Naive B cell (primary cell): ENCODE measurements at regions not wholly inside any gene's neighbourhood (a gene's known extent, or its start where the extent isn't known, plus 50 kb on each side); places are given as distances from the start of the nearest gene placed in this dataset.
"Not testable (repeated sequence)": the region's sequence is repeated elsewhere in the genome, so short reads cannot be mapped to it uniquely, and the experiment has no call there.

Experiments
- ATAC-seq, 2 donors: fragments of 150-1000 bp; cut with Tn5 transposase; 2 replicates each; pipeline ENCODE4 v1.10.0; 2021; ENCODE audit warnings: low read depth in 2 of 2, mild to moderate bottlenecking in 2 of 2, moderate library complexity in 2 of 2
- DNase-seq: peaks from one replicate; pipeline ENCODE4 v3.0.0; 2022
- H3K27ac Mint-ChIP-seq, 6 donors: one replicate each; pipeline ENCODE4 v1.8.0; 2020 to 2022; ENCODE audit warnings: mild to moderate bottlenecking in 6 of 6, mixed read lengths in 6 of 6, moderate library complexity in 5 of 6, inconsistent platforms in 2 of 6
- H3K27me3 Mint-ChIP-seq, 3 donors: one replicate each; pipeline ENCODE4 v1.8.0; 2021 to 2022; ENCODE audit warnings: mixed read lengths in 3 of 3, mild to moderate bottlenecking in 1 of 3
- H3K36me3 Mint-ChIP-seq, 2 donors: one replicate each; pipeline ENCODE4 v1.8.0; 2020 to 2022; ENCODE audit warnings: mixed read lengths in 2 of 2, inconsistent platforms in 1 of 2, mild to moderate bottlenecking in 1 of 2
- H3K4me1 Mint-ChIP-seq, 3 donors: one replicate each; pipeline ENCODE4 v1.8.0; 2020 to 2022; ENCODE audit warnings: mixed read lengths in 3 of 3, inconsistent platforms in 1 of 3, mild to moderate bottlenecking in 1 of 3, moderate library complexity in 1 of 3
- H3K4me3 Mint-ChIP-seq, 8 donors: one replicate each; pipeline ENCODE4 v1.8.0; 2020 to 2022; ENCODE audit warnings: mild to moderate bottlenecking in 8 of 8, mixed read lengths in 8 of 8, moderate library complexity in 8 of 8, inconsistent platforms in 2 of 8
- H3K9me3 Mint-ChIP-seq, 7 donors: one replicate each; pipeline ENCODE4 v1.8.0; 2020 to 2022; ENCODE audit warnings: mixed read lengths in 7 of 7, mild to moderate bottlenecking in 5 of 7, inconsistent platforms in 2 of 7, moderate library complexity in 1 of 7

GRCh38 chr21:8549598-8549997 is 1971.8 kb upstream of the TPTE start:
- DNase-seq, H3K4me1 Mint-ChIP-seq, ATAC-seq, H3K27me3 Mint-ChIP-seq, H3K4me3 Mint-ChIP-seq, H3K27ac Mint-ChIP-seq, H3K36me3 Mint-ChIP-seq: not testable (repeated sequence)
- peaks cover 5 to 12% (median 5%) of the 10 kb centered on the region in 7 donors for H3K9me3 Mint-ChIP-seq

GRCh38 chr21:8554368-8554767 is 1967.0 kb upstream of the TPTE start:
- H3K36me3 Mint-ChIP-seq, H3K4me3 Mint-ChIP-seq, DNase-seq, ATAC-seq, H3K4me1 Mint-ChIP-seq, H3K27me3 Mint-ChIP-seq: not testable (repeated sequence)
- peaks cover 5 to 13% (median 7%) of the 10 kb centered on the region in 7 donors for H3K9me3 Mint-ChIP-seq
- peak overlapping the region in 1 of 6 donors; percentile 22 for H3K27ac Mint-ChIP-seq

DNA sequence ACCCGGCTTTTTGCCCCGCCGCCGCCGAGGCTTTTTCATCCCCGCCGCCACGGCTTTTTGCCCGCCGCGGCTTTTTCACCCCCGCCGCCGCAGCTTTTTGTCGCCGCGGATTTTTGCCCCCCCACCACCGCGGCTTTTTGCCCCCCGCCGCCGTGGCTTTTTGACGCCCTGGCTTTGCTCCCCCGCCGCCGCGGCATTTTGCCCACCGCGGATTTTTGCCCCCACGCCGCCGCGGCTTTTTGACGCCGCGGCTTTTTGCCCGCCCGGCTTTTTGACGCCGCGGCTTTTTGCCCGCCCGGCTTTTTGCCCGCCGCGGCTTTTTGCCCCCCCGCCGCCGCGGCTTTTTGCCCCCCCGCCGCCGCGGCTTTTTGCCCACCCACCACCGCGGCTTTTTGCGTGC is 1926.4 kb upstream of the TPTE start:
- H3K9me3 Mint-ChIP-seq, H3K27ac Mint-ChIP-seq, H3K4me3 Mint-ChIP-seq, H3K27me3 Mint-ChIP-seq, H3K36me3 Mint-ChIP-seq, ATAC-seq, DNase-seq, H3K4me1 Mint-ChIP-seq: not testable (repeated sequence)

DNA sequence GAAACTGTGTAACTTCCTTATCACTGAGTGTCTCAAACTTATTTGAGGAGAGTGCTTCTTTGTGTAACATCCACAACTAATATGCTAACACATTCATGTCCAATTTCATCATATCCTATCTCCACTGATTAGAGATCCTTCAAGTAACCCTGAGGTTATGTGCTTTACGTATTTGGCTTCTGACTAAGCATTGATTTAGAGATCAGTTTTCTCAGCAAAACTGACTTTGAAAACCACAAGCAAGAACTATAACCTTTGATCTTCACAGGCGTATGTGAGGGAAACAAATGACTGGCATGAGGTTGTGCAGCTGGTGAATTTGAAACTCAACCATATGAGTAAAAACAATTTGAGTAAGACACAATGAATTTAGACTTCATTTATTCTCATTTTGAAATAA is 1897.3 kb upstream of the TPTE start:
- ATAC-seq, result not testable (repeated sequence)

More for the DNA sequence above, 1897.3 kb upstream of the TPTE start:
- not testable (repeated sequence) for DNase-seq, H3K27ac Mint-ChIP-seq, H3K36me3 Mint-ChIP-seq, H3K9me3 Mint-ChIP-seq, H3K27me3 Mint-ChIP-seq, H3K4me3 Mint-ChIP-seq, H3K4me1 Mint-ChIP-seq
